ENCODE measurements at regions not wholly inside any gene's neighbourhood (a gene's known extent, or its start where the extent isn't known, plus 50 kb on each side); places are given as distances from the start of the nearest gene placed in this dataset.

- DNase-seq (ENCODE audit: extremely low read depth, low read depth): no peak
- TF ChIP-seq CTCF (IDR thresholded peaks at IDR 0.05; ENCODE audit: low read depth, low read length): no peak
Measured at GRCh38 chr3:181470349-181470748, 241.4 kb upstream of the SOX2 start.

GRCh38 chr3:181464033-181464694 lies 247.6 kb upstream of the SOX2 start:
- no peak for DNase-seq (ENCODE audit: extremely low read depth, low read depth)
- no peak for TF ChIP-seq CTCF (IDR thresholded peaks at IDR 0.05; ENCODE audit: low read depth, low read length)

- no peak for DNase-seq (ENCODE audit: extremely low read depth, low read depth)
- no peak for TF ChIP-seq CTCF (IDR thresholded peaks at IDR 0.05; ENCODE audit: low read depth, low read length)
Measured at GRCh38 chr3:181461381-181461780, 250.3 kb upstream of the SOX2 start.

- no peak for DNase-seq (ENCODE audit: extremely low read depth, low read depth)
- no peak for TF ChIP-seq CTCF (IDR thresholded peaks at IDR 0.05; ENCODE audit: low read depth, low read length)
Measured at GRCh38 chr3:181459516-181459915, 252.2 kb upstream of the SOX2 start.

- no peak for DNase-seq (ENCODE audit: extremely low read depth, low read depth)
- TF ChIP-seq CTCF (IDR thresholded peaks at IDR 0.05; ENCODE audit: low read depth, low read length): no peak
Measured at GRCh38 chr3:181458857-181459256, 252.9 kb upstream of the SOX2 start.

- TF ChIP-seq CTCF (IDR thresholded peaks at IDR 0.05; ENCODE audit: low read depth, low read length): no peak
- DNase-seq (ENCODE audit: extremely low read depth, low read depth): no peak
Measured at GRCh38 chr3:181457756-181458155, 254.0 kb upstream of the SOX2 start.

GRCh38 chr3:181457190-181457589 lies 254.5 kb upstream of the SOX2 start:
- no peak for DNase-seq (ENCODE audit: extremely low read depth, low read depth)
- no peak for TF ChIP-seq CTCF (IDR thresholded peaks at IDR 0.05; ENCODE audit: low read depth, low read length)
